ENCODE measurements at regions not wholly inside any gene's neighbourhood (a gene's known extent, or its start where the extent isn't known, plus 50 kb on each side); places are given as distances from the start of the nearest gene placed in this dataset.
"Not testable (repeated sequence)": the region's sequence is repeated elsewhere in the genome, so short reads cannot be mapped to it uniquely, and the experiment has no call there.

DNA sequence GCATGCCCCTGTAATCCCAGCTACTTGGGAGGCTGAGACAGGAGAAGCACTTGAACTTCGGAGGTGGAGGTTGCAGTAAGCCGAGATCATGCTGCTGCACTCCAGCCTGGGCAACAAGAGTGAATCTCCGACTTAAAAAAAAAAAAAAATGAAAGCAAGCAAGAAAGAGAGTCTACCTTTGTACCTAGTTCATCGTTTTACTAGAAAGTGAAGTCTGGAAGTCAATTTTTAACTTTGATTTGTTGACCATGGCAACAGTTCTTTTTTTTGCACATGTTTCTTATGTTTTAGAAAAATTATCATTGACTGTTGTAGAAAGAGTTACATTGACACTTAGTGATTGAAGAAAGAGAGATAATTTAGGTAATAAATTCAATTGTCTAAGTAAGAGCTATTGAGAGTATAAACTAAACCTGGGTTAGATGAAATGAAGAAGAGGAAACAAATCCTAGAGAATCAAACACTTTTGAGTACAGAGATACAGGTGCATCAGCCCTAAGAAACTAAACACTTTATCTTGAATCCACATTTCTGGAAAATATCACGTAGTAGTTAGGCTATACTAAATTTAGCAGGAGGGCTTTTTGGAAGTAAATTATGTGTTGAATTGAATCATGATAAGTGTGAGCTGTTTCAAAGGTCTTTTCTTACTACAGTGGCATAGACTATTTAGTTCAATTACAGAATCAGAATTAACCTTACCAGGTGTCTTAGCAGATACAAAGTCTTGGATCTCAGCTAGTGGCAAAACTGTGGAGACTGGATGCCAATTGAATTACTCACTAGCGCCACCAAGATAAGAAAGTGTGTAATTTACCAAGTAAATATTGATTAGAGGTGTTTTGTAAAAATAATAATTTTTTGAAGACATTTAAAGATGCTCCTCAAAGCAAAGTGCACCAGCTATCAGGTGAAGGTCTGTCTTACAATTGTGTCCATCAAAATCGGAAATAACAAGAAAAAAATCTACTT lies 303.4 kb upstream of the NRXN1 start:
- FAIRE-seq: no peak
- no peak for DNase-seq (ENCODE audit: extremely low spot score, insufficient read length, low read depth)

DNA sequence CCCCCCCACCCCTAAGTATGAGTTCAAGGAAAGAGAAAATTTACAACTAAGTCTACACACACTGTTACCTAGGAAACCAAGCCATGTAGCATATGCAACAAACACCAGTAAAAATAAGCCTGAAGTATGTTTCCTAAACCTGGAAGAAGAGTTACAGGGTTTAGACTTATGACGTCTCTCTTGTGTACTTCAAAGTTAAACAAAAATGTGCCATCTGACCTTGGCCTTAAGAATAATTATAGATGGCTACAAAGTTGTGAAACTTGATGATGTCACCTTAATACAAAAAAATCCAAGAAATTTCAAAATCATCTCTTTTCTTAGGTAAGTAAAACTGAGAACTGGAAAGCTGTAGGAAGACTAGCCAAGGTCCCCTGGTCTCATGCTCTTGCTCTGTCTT lies 297.6 kb upstream of the NRXN1 start:
- no peak for DNase-seq (ENCODE audit: extremely low spot score, insufficient read length, low read depth)

DNA sequence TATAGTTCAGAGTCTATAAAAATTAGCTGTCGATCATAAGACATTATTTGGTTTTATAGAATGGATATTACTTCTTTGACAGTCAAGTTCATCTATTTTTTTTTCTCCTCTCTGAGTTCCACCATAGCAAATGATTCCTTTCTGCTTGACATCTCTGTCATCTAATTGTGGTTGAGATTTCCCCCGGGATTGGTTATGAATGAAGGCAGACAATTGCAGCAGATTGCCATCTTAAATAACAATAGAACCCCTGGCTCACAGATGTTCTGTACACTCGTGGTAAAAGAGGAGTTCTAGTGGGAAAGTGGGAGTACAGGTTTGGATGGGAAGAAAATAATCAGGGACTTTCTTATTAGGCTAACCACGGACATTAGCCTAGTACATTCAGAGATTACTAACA lies 292.1 kb upstream of the NRXN1 start:
- FAIRE-seq (no peak), DNase-seq (ENCODE audit: extremely low spot score, insufficient read length, low read depth) (no peak)

More for the DNA sequence above, 297.6 kb upstream of the NRXN1 start:
- no peak for FAIRE-seq

DNA sequence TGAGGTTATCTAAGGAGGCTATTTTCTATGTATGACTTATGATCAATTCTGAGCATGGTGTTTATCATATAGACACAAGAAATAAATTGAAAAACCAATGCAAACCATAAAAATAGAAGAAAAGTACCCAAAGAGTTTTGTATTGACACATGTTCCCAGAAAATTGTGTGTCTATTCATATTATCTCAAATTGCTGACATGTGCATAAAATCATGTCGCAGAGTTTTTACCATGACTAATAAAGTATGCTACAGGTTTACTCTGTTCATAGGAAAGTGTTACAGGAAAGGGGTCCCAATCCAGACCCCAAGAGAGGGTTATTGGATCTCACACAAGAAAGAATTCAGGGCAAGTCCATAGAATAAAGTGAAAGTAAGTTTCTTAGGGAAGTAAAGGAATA lies 290.7 kb upstream of the NRXN1 start:
- FAIRE-seq: no peak

DNA sequence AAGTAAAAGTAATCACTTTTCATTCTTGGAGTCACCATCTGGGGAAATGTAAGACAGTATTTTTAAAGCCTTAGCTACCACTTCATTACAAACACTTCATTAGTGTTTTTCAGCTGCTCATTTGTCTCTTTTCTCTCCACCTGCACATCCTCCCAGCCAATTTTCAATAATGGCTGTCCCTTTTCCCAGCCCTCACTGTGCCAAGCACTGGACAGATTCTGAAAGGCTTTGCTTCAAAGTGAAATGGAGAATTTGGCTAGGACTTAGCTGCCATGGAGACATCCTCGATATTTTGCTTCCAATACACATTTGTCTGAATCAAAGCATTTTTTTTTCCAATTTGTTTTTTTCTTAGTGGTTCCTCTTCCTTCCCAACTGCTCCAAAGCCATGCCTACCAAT lies 272.4 kb upstream of the NRXN1 start:
- FAIRE-seq (no peak), DNase-seq (ENCODE audit: extremely low spot score, insufficient read length, low read depth) (no peak)

More for the DNA sequence above, 290.7 kb upstream of the NRXN1 start:
- no peak for DNase-seq (ENCODE audit: extremely low spot score, insufficient read length, low read depth)

DNA sequence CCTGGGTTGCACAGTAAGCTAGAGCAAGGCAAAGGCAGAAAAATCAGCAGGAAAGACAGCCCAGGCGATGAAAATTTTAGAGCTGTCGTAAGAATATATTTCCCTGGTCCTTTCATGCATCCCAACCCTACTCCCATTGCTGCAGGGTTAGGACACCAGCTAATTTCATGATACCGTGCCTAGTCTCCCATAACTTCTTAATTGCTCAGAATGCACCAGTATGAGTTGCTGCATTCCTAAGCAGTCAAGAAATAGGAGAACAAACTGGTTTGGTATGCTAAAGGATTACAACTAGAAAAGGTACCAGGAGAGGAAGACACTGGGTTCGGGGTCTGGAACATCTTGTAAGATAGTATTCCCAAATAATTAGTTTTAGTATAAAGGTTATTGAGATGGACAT lies 269.4 kb upstream of the NRXN1 start:
- FAIRE-seq (no peak), DNase-seq (ENCODE audit: extremely low spot score, insufficient read length, low read depth) (no peak)

DNA sequence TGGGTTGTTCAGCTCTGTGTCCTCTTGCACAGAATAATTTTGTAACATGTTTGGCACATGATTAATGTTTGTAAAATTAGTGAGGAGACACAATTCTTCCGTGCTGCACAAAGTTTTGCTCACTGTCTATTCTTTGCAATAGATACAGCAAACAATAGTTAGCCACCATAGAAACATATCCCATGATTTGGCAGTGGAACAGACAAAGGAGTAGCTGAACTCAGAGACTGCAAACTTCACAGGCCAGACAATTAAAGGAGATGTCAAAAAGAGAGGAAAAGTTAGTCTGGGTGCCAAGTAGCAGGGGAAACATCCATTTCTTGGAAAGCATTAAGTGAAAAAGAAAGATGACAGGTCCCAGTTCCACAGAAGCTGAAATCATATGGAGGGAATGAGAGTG lies 267.4 kb upstream of the NRXN1 start:
- FAIRE-seq (no peak), DNase-seq (ENCODE audit: extremely low spot score, insufficient read length, low read depth) (no peak)

DNA sequence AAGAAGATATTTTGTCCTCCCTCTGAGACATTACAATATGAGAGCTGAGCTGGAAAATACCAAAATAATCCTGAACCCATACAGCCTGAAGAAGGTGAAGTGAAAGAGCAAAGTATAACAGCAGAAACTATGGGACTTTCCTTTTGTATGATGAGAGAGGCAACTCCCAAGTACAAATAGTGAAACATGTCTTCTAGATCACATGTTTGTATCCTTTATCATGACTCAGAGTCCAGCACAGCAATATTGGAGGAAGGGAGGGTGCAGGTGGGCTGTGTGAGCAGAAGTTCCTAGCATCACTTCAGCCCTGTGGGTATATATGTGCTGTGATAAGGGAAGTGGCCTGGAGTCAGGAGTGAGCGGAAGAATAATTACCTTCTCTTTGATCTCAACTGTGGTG lies 265.6 kb upstream of the NRXN1 start:
- FAIRE-seq (no peak), DNase-seq (ENCODE audit: extremely low spot score, insufficient read length, low read depth) (no peak)

DNA sequence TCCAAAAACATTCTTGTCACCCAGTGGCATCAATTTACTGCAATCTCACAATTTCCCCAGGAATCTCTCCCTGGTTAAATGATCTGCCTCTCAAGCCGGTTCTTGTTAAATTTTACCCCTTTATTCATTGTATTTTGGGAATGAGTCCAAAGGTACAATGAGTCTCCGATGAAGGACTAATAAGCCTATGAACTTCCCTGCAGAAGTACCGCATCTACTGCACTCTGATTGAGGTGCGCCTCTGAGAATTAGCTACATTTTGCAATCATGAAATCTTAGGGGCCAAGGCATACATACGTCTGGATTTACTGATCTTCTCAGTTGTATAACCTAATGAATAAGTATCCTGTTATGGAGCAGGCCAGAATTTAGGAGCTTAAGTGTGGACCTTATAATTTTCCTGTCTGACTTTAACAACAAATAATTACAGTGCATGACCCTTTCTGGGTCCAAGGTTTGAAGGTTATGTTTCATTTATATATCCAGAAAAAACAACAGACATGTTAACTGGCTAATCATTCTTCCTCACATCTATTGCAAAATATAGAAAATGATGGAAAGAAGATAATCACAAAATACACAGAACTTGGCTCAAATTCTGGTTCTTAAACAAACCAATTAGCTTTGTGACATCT lies 261.8 kb upstream of the NRXN1 start:
- DNase-seq (ENCODE audit: extremely low spot score, insufficient read length, low read depth) (no peak), FAIRE-seq (no peak)

DNA sequence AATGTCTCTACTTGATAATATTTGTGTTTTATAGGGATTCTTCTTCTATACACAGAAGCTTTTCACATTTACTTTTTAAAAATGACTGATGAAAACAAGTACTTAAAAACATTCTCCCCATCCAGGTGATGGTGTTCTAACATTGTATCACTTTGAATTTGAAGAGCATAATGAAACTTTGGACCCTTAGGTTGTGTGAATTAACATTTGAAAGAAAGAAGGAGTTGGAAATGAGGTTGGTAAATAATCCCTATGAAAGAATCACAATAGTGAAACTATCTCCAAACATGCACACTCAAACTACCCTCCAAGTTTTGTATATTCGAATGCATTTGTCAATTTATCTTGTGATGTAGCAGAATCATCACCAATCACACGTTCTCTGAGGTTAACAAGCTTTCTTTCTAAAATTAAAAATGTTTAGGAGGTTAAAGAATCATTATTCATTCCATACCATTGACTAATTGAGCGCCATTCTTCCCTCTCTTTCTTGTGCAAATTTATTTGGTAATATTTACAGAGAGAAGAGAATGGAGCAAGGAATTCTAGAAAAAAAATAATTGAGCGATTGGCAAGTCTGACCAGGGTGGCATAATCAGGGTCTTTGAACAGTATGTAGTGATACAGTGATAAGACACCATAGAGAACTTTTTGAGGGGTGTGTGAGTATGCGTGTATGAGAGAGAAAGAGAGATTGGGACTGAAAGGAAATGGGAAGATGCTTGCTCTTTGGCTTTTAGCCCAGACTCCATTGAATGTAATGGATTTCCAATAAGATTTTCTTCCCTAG lies 260.0 kb upstream of the NRXN1 start:
- no peak for FAIRE-seq

DNA sequence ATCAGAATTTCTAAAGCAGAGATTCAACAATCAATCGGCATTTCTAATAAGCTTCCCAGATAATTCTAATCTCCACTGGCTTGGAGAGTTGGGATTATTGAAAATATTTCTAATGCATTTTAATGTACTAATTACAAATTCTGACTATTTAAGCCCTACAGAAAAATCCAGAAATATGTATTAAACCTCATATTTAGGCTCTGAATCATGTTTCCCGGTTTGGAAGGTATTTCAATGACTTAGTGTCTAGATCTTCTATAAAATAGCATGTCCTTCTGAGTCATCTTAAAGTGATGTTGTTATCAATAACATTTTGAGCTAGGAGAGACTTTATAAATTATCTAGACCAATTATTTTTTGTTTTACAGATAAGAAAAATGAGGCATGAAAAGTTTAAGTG lies 258.8 kb upstream of the NRXN1 start:
- DNase-seq (ENCODE audit: extremely low spot score, insufficient read length, low read depth) (no peak), FAIRE-seq (no peak)

More for the DNA sequence above, 260.0 kb upstream of the NRXN1 start:
- DNase-seq (ENCODE audit: extremely low spot score, insufficient read length, low read depth): no peak

DNA sequence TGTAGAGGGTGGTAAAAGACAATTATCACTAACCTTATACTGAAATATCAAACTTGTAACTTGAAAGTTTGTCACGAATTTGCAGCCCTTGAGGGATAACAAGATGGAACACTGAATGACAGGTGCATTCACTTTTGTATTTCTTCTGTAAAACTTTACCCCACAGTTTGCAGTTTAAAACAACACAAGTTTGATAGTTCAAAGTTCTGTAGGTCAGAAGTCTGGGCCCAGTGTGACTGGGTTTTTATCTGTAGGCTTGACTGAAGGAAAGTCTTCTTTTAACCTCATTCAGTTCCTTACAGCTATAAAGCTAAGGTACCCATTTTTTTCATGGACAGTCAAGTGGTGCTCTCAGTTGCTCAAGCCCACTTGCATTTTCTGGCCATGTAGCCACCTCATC lies 257.1 kb upstream of the NRXN1 start:
- no peak for DNase-seq (ENCODE audit: extremely low spot score, insufficient read length, low read depth)
- no peak for FAIRE-seq

DNA sequence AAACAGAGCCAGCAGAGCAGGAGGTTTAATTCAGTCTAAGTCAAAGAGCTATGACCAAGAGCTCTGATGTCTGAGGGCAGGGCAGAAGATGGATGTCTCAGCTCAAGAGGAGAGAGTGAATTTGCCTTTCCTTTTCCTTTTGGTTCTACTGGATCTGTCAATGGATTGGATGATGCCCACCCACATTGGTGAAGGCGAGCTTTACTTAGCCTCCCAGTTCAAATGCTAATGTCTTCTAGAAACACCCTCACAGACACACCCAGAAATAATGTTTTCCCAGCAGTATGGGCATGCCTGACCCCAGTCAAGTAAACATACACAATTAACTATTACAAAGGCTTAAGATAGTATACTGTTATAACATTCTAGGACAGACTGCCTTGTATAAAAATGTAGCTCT lies 236.3 kb upstream of the NRXN1 start:
- no peak for DNase-seq (ENCODE audit: extremely low spot score, insufficient read length, low read depth)
- FAIRE-seq: no peak

DNA sequence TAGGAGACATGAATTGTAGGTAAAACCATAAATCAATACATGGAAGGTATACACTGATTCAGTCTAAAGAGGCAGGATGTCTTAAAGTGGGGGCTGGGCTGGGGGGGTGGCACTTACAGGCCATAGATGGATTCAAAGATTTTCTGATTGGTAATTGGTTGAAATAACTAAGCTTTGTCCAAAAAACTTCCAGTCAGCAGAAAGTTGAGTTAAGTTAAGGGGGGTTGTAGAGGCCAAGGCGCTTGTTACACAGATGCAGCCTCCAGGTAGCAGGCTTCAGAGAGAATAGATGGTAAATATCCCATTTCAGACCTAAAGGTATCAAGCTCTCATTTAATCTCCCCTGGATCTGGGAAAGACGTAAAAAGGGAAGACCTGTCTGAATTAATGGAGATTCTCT lies 233.6 kb upstream of the NRXN1 start:
- DNase-seq (ENCODE audit: extremely low spot score, insufficient read length, low read depth) (no peak), FAIRE-seq (no peak)

DNA sequence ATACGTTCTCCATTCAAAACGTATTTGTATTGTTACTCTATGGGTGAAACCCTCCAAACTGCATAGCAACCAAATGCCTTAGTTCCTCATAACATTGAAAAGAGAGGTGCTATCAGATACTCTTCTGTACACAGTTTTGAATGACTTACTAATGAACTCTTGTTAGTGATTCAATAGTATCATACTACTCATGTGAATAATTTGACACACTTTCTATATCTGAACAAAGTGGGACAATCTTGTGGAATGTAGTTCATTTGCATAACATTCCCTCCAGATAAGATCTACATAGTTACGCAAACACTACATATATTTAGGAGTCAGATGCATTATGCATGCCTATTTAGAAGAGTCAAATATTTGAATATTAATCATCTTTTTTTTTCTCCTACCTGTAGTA lies 232.0 kb upstream of the NRXN1 start:
- FAIRE-seq: no peak
- DNase-seq (ENCODE audit: extremely low spot score, insufficient read length, low read depth): no peak

DNA sequence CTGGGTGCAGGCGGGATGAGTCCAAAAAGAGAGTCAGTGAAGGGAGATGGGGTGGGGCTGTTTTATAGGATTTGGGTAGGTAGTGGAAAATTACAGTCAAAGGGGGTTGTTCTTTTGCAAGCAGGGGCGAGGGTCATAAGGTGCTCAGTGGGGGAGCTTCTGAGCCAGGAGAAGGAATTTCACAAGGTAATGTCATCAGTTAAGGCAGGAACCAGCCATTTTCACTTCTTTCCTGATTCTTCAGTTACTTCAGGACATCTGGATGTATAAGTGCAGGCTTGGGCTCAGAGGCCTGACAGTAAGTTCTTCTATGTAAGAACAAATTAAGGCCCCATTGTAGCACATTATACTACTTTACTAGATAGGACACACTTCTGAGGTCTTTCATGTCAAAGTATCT lies 231.2 kb upstream of the NRXN1 start:
- FAIRE-seq; DNase-seq (ENCODE audit: extremely low spot score, insufficient read length, low read depth): not testable (repeated sequence)

DNA sequence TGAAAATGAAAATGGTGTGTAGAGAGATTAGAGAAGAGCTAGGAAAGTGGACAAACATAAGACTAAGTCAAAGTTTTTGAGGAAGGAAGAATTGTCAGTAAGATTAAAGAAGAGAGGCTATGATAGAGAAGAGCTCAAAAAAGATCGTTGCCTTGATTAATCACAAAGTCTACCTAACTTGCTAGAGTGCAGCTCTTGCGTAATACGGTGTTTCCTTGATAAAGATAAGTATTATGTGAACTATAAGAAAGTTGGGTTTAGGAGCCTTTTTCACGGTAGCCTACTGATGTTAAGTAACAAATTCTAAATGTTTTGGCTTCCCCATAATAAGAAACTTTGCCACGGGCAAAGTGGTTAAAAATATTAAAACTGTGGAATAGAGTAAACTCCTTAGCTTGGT lies 226.4 kb upstream of the NRXN1 start:
- FAIRE-seq: no peak

DNA sequence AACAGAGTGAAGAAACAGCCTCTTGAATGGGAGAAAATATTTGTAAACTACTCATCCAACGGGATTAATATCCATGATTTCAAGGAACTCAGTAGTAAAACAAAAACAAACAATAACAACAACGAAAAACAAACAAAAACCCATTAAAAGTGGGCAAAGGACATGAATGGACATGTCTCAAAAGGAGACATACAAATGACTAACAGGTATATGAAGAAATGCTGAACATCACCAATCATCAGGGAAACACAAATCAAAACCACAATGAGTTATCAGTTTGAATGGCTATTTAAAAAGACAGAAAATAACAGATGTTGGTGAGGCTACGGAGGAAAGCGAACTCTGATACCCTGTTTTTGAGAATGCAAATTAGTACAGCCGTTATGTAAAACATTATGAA lies 224.8 kb upstream of the NRXN1 start:
- FAIRE-seq (no peak), DNase-seq (ENCODE audit: extremely low spot score, insufficient read length, low read depth) (no peak)

More for the DNA sequence above, 226.4 kb upstream of the NRXN1 start:
- DNase-seq (ENCODE audit: extremely low spot score, insufficient read length, low read depth): no peak

DNA sequence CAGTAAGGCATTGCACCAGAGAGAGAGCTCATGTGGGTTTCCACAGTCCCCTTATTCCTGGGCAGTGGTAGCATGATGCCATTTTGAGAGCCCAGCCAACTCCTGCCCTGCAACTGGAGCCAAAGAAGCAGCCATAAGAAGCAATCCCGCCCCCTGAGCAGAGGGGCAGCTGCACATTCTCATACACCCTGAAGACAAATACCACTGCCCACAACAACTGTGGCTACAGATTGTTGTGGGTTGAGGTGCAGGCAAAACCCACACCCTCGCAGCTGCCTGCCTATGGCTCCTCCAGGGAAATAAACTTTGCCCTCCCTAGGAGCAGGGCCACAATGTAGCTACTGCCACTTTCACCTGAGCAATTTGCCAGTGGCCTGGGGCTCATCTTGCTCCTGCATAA lies 219.4 kb upstream of the NRXN1 start:
- FAIRE-seq: no peak
- DNase-seq (ENCODE audit: extremely low spot score, insufficient read length, low read depth): no peak

DNA sequence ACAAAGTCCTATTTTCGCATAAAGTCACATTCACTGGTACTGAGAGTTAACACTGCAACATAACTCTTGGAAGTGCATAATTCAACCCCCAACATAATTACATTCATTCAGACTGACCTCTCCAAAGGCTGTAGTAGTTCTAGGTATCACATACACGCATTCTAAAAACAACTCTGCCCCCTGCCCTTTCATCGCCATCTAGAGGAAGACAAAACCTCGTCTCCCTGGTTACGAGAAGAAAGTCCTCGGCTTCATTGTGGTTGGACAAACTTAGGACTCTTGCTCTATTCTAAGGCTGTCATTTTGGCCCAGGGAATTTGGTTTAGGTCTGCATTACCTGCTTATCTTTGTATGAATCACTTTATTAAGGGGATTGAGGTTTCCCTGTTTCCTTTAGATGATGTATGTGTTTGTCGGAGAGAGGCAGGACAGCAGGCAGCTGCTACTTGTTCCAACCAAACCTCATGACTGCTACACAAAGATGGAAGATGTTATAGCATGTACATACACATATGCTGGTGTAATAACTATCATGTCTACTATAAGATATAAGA lies 215.4 kb upstream of the NRXN1 start:
- FAIRE-seq: no peak
- no peak for DNase-seq (ENCODE audit: extremely low spot score, insufficient read length, low read depth)

Data from GM18507 (cell line).